Islet of Langerhans (tissue), 1 donor: ENCODE measurements at regions not wholly inside any gene's neighbourhood (a gene's known extent, or its start where the extent isn't known, plus 50 kb on each side); places are given as distances from the start of the nearest gene placed in this dataset.
"Not testable (repeated sequence)": the region's sequence is repeated elsewhere in the genome, so short reads cannot be mapped to it uniquely, and the experiment has no call there.

Experiments used
- FAIRE-seq: peaks from one replicate; lab custom pipeline; 2011; peaks lifted over from hg19 to GRCh38; lab: Jason Lieb, UNC

DNA sequence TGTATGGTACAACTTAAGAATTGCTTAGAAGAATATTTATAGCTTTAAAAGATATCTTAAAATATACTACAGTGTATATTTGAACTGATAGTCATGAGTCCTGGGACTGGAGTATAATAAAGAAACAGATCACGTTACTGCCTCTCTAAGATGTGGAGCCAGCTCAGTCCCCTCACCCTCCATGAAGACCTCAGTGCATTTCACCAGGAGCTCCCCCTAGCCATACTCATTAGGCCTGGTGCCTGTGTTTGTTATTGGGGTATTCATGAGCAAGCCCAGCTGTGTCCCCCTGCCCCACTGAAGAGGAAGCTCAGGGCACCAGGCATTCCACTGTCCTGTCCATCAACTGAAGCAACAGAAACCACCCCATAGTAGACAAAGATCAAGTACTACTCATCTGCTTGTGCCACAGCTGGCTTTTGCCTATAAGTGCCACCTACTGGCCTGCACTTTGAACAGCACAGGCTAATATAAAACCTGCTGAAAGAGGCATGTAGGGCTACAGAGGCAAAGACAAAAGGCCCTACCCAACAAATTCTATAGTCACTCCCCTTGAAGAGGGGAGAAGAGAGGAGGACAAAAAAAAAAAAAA is 850.2 kb upstream of the NUDT12 start:
- FAIRE-seq: peak; percentile 91

DNA sequence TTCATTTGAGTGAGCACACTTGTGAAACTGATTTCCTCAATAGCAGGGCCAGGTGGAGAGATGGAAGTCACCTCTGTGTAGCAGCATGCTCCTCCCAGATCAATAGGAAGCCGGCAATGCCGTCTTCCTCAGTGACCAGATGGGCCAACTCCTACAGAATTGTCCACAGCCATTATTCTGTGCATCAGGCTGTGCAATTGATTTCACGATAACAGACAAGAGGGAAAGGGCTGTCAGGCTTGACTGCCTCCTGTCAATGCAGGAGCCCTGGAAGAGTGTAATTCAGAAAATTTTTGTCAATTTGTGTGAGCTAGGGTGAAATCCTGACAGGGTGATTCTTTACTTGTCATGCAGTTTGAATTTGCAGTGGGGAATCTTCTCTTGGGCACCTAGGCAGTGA is 838.4 kb upstream of the NUDT12 start:
- no peak for FAIRE-seq

DNA sequence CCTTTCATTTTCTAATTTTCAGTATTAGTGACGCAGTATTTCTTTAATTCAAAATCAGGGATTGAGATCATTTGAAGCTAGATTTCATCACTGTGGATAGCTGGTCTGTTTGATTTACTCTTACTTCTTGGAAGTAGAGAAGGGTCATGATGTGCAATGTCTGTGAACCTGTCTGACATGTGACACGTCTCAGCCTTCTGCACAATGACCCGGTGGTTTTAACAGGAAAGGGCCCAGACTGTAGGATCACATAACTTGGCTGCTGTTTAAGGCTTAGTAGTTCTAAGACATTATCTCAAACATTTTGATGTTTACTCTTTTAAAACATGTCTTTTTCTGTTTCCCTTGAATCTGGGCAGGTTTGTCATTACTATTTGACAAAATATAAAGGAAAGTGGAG is 823.3 kb upstream of the NUDT12 start:
- peak; percentile 17 for FAIRE-seq

GRCh38 chr5:104375345-104375744 is 812.8 kb upstream of the NUDT12 start:
- FAIRE-seq: no peak

DNA sequence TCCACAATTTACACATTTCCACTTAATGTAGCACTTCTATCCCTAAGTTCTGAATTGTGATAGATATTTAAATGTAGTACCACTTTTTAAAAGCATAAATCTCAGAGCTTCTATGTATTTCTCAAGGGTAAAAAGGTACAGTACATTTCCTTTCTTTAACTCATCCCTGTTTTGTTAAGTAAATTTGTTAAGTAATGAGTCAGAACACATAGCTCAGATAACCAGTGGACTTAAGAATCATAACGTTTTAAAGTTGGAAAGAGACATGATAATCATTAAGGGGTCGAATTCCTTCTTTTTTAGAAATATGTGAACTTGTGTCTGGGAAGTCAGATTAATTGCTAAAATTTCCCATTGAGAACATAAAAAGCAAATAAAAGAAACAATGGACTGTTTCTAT is 810.2 kb upstream of the NUDT12 start:
- FAIRE-seq: no peak

DNA sequence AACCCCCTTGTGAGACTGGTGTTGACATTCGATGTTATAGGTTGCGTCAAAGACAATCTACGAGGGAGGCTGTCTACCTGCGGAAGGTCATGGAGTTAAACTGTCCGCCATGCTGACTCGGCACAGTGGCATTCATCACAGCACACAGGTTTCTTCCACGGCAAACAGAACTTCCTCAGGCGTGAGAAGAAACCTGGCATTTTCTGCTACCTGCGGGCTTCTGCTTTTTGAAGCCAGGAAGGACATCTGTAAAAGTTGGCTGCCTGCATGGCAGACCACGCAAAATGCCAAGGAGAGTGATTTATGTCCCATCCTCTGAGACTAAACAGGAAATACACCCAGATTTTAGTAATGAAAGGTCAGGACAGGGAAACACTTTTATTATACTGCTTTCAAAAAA is 809.8 kb upstream of the NUDT12 start:
- no peak for FAIRE-seq

DNA sequence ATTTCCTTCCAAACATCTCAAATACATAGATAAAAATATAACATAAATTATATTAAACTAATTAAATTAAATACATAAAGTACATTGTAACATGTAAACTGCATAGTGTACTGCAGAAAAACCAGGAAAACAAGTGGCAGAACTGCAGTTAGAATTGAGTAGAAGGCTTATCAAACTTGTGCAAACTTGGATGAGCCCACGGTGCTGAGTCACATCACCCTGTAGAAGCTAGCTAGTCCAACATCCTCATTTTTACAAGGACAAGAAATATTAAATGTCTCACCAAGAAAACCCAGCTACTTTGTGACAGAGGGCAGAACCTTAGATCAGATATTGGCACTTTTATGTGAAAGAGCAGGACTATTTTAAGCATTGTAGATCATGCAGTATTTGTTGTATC is 807.9 kb upstream of the NUDT12 start:
- FAIRE-seq: no peak

DNA sequence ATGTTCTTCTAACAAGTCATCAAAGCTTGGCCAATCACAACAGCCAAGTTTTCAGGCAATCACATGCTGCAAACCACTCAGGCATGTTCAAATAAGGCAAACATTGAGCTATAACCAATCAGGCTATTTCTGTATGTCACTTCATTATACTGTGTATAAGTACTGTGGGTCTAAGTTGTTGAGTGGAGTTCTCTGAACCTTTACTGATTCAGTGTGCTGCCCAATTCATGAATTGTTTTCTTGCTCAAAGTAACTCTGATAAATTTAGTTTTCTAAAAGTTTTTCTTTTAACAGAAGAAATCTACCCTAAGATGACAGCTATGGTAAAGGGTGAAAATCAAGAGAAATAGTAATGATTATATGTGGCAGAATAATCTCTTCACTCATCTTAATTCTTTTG is 805.4 kb upstream of the NUDT12 start:
- no peak for FAIRE-seq

DNA sequence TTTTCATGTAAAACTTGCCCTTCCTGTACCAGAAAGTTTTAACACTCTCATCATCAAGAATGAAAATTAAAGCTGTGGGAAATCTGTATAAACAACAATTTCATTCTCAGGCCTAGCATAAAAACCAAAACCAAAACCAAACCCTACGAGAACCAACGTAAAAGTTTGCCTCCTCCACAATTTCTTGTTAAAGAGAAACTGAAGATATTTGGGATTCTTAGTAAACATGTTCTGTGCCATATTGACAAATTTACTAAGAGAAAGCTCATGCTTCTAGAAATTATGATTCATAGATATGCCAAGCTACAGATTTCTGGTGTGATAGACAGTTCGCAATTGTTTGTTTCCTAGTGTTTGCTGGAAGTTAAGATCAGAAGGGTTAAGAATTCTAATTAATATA is 801.0 kb upstream of the NUDT12 start:
- FAIRE-seq: no peak

- no peak for FAIRE-seq
Measured at GRCh38 chr5:104361932-104362331, 799.3 kb upstream of the NUDT12 start.

GRCh38 chr5:104355350-104355749 is 792.8 kb upstream of the NUDT12 start:
- FAIRE-seq: no peak

GRCh38 chr5:104353371-104353770 is 790.8 kb upstream of the NUDT12 start:
- no peak for FAIRE-seq

DNA sequence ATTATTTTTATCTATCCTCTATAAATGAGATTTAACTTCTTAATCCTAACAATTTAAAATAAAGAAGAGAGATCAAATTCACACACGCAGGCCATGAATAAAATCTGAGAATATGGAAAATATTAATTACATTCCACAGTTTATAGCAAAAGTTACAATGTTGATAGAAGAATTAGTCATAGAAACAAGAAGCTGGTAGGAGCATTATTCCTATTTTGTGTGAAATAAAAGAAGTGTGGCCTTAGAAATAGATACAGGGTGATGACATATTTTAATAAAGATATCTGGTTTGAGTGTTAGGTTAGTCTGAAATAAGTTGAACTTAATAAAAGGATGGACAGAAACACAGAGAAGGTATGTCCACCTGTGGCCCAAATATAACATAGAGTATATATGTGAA is 790.4 kb upstream of the NUDT12 start:
- FAIRE-seq: no peak

- FAIRE-seq: no peak
Measured at GRCh38 chr5:104347119-104347708, 784.6 kb upstream of the NUDT12 start.

DNA sequence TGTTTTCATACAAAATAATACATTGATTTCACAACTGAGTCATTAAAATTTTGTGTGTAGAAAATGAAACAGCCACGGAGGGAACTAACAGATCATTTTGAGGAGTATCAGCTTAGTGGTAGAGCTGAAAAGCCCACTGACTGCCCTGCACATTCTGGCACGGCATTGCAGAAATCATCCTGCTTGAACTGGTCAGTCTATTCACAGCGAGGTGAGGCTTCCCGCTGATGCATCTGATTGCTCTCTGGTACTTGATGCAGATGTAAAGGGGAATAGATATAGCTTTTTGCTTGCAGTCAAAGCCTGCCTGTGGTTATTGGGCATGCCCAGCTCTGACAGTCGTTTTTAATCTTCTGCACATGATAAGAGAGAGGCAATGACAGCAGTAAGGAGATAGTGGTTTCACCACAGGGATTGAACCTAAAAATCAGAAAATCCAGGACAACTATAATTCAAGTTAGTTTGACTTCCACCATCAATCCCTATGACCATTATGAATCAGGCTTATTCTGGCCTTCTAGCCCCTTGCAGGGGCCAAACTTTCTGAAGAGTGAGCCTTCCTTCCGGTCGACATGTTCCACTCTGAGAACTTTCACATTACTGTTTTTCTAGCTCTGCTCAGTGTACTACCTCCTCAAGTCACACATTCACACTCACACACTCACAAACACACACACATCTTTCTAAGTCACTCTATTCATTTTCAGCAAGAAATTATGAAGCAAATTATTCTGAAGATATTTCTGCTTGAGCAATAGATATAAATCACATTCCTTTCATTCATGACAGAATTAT is 782.8 kb upstream of the NUDT12 start:
- FAIRE-seq: no peak

DNA sequence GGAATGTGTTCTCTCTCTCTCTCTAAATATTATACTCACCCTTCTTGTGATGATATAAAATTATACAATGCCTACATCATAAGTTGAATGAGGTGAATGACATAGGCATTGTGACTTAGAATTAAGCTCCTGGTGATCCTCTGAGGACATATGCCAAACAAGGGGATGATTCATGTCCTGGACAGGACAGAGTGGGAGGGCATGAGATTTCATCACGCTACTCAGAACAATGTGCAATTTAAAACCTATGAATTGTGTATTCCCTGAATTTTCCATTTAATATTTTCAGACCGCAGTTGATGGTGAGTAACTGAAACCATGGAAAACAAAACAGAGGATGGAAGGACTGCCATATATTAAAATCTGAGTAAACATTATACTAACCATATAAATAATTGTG is 782.2 kb upstream of the NUDT12 start:
- no peak for FAIRE-seq

DNA sequence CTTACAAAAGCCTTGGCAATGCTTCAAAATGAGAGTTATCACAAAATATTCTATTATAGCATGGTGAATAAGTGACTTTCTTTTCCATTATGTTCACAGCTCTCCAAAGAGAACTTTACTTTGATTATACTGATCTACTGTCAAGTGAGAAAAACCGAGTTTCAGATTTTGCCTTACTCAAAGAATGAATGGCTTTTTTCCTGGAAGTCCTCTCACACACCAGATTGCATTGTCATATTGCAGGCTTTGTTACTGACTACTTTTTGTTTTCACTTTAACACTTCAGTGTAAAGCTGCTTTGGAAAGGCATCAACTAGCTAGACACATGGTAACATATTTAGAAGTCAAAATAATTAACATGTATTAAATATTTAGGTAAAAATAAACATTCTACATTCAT is 765.2 kb upstream of the NUDT12 start:
- FAIRE-seq: no peak

GRCh38 chr5:104326966-104327365 is 764.4 kb upstream of the NUDT12 start:
- FAIRE-seq: peak; percentile 30

DNA sequence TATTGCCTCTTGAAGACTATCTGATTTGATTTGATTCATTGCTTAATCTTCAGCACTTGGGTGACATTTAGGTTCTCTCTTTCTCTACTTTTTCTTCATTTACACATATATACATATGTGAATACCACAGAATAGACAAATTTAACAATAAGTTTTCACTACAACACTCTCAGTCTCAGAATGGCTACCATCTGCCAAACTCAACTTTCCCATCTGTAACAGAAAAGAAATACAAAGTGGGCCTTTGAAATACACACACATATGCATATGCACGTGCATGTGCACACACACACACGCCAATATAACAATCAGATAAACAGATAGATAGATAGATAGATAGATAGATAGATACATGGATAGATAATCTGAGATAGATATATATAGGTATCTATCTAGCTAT is 762.8 kb upstream of the NUDT12 start:
- no peak for FAIRE-seq

DNA sequence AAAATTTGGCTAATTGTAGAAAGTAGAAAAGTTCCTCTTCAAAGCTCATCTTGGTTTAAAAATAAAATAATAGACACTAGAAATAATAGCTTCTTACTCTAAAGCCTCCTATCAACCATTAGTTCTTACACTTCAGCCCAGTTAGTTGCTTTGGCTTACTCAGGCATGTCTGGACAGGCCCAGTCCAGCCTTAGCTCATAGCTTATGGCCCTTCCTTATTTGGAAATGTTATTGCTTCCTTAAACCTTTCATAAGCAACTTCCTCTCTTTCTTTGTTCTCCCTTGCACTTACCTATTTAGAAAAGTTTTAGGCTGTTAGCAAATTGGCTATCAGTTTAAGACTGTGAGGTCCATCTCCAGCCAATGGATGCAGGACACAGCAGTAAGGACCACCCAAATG is 754.1 kb upstream of the NUDT12 start:
- not testable (repeated sequence) for FAIRE-seq

DNA sequence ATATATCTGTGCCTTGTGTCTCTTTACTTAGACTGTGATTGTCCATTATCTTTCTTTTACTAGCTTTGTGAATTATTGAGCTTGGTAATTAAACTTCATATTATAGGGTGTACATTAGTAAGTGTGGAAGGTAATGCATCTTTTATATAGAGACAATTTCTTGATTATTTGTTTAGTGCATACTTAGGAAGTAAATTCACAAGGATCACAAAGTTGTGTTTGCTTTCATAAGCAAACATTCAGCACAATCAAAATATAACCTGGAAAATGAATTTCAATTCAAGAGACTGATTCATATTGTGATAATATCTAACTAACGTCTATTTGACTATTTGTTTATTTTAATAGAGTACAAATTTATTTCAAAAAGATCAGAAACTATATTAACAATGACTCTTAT is 749.9 kb upstream of the NUDT12 start:
- FAIRE-seq: no peak

GRCh38 chr5:104305602-104306001 is 743.0 kb upstream of the NUDT12 start:
- no peak for FAIRE-seq

DNA sequence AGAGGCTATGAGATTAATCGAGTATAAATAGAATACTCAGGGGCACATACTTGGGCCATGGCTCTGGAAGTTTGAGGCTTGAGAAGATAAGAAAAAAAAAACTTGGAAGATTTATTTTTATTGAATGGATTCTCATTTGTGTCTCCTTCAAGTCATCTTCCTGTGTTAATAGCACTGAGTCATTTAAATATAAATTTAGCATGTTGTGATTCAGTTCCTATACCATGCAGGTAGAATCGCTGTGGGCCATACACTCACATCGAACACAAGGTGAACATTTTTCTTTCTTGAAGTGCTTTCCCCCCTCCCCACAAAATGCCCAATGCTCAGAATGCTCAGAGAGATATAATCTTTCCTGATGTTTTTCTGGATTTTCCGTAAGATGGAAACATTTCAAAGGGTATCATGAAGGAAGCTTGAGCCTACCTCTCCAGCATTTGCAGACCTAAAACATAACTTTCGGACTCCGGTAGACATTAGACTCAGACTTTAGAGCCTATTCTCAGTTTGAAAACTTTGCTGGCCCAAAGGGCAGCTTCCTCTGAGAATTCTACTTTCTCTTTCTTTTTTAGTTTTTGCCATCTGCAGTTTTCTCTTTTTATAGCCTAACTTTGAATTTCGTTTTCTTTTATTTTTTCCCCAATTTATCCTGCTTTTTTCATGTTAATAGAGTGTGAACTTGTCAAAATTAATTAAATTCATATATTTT is 737.6 kb upstream of the NUDT12 start:
- no peak for FAIRE-seq
